B cell (primary cell): ENCODE measurements at regions not wholly inside any gene's neighbourhood (a gene's known extent, or its start where the extent isn't known, plus 50 kb on each side); places are given as distances from the start of the nearest gene placed in this dataset.

Experiments
- ATAC-seq: fragments of 200-7000 bp; cut with Tn5 transposase; one replicate; pipeline ENCODE4 v1.10.0; 2021; ENCODE audit warnings: low read depth, mild to moderate bottlenecking, moderate number of reproducible peaks, moderate library complexity
- CTCF ChIA-PET: fragments of 350-600 bp; sonication (Branson Sonifier 250); formaldehyde crosslinking; loops from one replicate; lab custom pipeline; 2021; ENCODE audit warnings: antibody characterized with exemption, inconsistent platforms; lab: Charles Lee
- POLR2A ChIA-PET: fragments of 350-600 bp; sonication (Branson Sonifier 250); formaldehyde crosslinking; loops from one replicate; lab custom pipeline; 2021; ENCODE audit warnings: antibody characterized with exemption; lab: Charles Lee
- DNase-seq: peaks from one replicate; pipeline ENCODE4 v3.0.0; 2013
- H2AFZ ChIP-seq: 2 replicates; pipeline ENCODE4 v1.6.1; 2012; ENCODE audit warnings: mild to moderate bottlenecking, low read depth, low read length; ENCODE audit not compliant: insufficient read depth, poor library complexity, severe bottlenecking
- H3K27ac ChIP-seq, 2 donors: 1 replicate in 1 of 2; 2 replicates in 1 of 2; pipeline ENCODE4 v1.5.1; 2012 to 2013; ENCODE audit warnings: low read length in 2 of 2, mild to moderate bottlenecking in 2 of 2, moderate library complexity in 1 of 2
- H3K27me3 ChIP-seq, 4 experiments: fragments of 200-600 bp in 1 of 4; sonication (generic) in 1 of 4; replicated peaks in 1 of 4; 1 replicate in 2 of 4; 2 replicates in 2 of 4; pipeline versions ENCODE4 v1.6.1 to v1.7.0; 2013 to 2016; ENCODE audit warnings: low read length in 3 of 4, mild to moderate bottlenecking in 2 of 4, mixed read lengths in 1 of 4, moderate library complexity in 1 of 4; ENCODE audit not compliant: insufficient read depth in 4 of 4, control insufficient read depth in 3 of 4; ENCODE audit errors: control extremely low read depth in 1 of 4
- H3K36me3 ChIP-seq, 2 experiments: replicated peaks in 1 of 2; 1 replicate in 1 of 2; 2 replicates in 1 of 2; pipeline versions ENCODE4 v1.6.1 to v1.7.1; 2013; ENCODE audit warnings: low read length in 1 of 2; ENCODE audit not compliant: insufficient read depth in 2 of 2, control insufficient read depth in 1 of 2; ENCODE audit errors: control extremely low read depth in 1 of 2, extremely low read depth in 1 of 2
- H3K4me1 ChIP-seq, 2 donors: fragments of 200-600 bp in 1 of 2; sonication (generic) in 1 of 2; 1 replicate in 1 of 2; 2 replicates in 1 of 2; pipeline versions ENCODE4 v1.5.1 to v1.6.1; 2013 to 2017; ENCODE audit warnings: low read length in 2 of 2; ENCODE audit not compliant: control insufficient read depth in 2 of 2, insufficient read depth in 2 of 2
- H3K4me2 ChIP-seq: replicated peaks from 2 replicates; pipeline ENCODE3; 2012; ENCODE audit warnings: mild to moderate bottlenecking, low read depth, low read length; ENCODE audit not compliant: poor library complexity, severe bottlenecking
- H3K4me3 ChIP-seq, 5 experiments: fragments of 200-600 bp in 1 of 5; sonication (generic) in 1 of 5; 1 replicate in 3 of 5; 2 replicates in 2 of 5; pipeline versions ENCODE4 v1.5.1 to v1.7.0; 2011 to 2016; ENCODE audit warnings: low read length in 4 of 5, mild to moderate bottlenecking in 4 of 5, low read depth in 2 of 5, control low read depth in 1 of 5, moderate library complexity in 1 of 5; ENCODE audit not compliant: insufficient read depth in 1 of 5; ENCODE audit errors: control extremely low read depth in 1 of 5, extremely low read depth in 1 of 5
- H3K79me2 ChIP-seq: fragments of 200-600 bp; sonication (generic); one replicate; pipeline ENCODE4 v1.6.0; 2016; ENCODE audit warnings: low read length; ENCODE audit not compliant: control insufficient read depth, insufficient read depth
- H3K9ac ChIP-seq: fragments of 200-600 bp; sonication (generic); 2 replicates; pipeline ENCODE4 v1.6.1; 2017; ENCODE audit warnings: mild to moderate bottlenecking, low read length, moderate library complexity
- H3K9me3 ChIP-seq, 3 donors: one replicate each; pipeline versions ENCODE4 v1.6.1 to v1.7.1; 2013; ENCODE audit warnings: low read length in 2 of 3; ENCODE audit not compliant: control insufficient read depth in 2 of 3, insufficient read depth in 1 of 3; ENCODE audit errors: control extremely low read depth in 1 of 3
- H4K20me1 ChIP-seq: 2 replicates; pipeline ENCODE4 v1.6.0; 2012; ENCODE audit warnings: mild to moderate bottlenecking, low read length; ENCODE audit not compliant: insufficient read depth, control insufficient read depth, poor library complexity, severe bottlenecking
- H3K27ac Mint-ChIP-seq: one replicate; pipeline ENCODE4 v1.8.0; 2021; ENCODE audit warnings: mixed read lengths
- H3K27me3 Mint-ChIP-seq: one replicate; pipeline ENCODE4 v1.8.0; 2021; ENCODE audit warnings: mixed read lengths
- H3K4me1 Mint-ChIP-seq: one replicate; pipeline ENCODE4 v1.8.0; 2021; ENCODE audit warnings: mixed read lengths
- H3K4me3 Mint-ChIP-seq: one replicate; pipeline ENCODE4 v1.8.0; 2021; ENCODE audit warnings: mixed read lengths
- H3K9me3 Mint-ChIP-seq: one replicate; pipeline ENCODE4 v1.8.0; 2022; ENCODE audit warnings: mixed read lengths; ENCODE audit not compliant: insufficient read depth
- CTCF ChIP-seq: fragments of 200-600 bp; IDR thresholded peaks from one replicate; pipeline ENCODE4 v1.8.0; 2022; ENCODE audit warnings: antibody characterized with exemption, mild to moderate bottlenecking
- EZH2 ChIP-seq: IDR thresholded peaks from 2 replicates; pipeline ENCODE4 v1.6.1; 2012; ENCODE audit warnings: borderline replicate concordance, low read depth, mild to moderate bottlenecking, moderate library complexity, low read length; ENCODE audit not compliant: insufficient read depth, poor library complexity, severe bottlenecking
- WGBS: methylation state at CpG from one replicate; pipeline ENCODE4 v1.1.5; 2013; ENCODE audit warnings: missing lambda C conversion rate; ENCODE audit not compliant: insufficient coverage; 5-methylcytosine and 5-hydroxymethylcytosine counted together
- intact Hi-C: fragments of 100-400 bp; cut with micrococcal nuclease; formaldehyde crosslinking; loops from one replicate; pipeline ENCODE4 v1.10.0; 2022

- Mint-ChIP-seq H3K4me1 (no peaks in the 10 kb centered on the region), H3K4me3 (no peak overlapping the region), H3K27ac (no peak overlapping the region), H3K27me3 (no peaks in the 10 kb centered on the region), H3K9me3 (no peaks in the 10 kb centered on the region)
- Histone ChIP-seq H3K27me3 (no peaks in the 10 kb centered on the region), H3K79me2 (no peaks in the 10 kb centered on the region), H3K4me1 (no peaks in the 10 kb centered on the region), H3K4me2 (no peak overlapping the region), H4K20me1 (no peaks in the 10 kb centered on the region), H3K9ac (no peak overlapping the region), H3K36me3 (no peaks in the 10 kb centered on the region), H3K4me3 (no peak overlapping the region), H3K27ac (no peak overlapping the region), H3K9me3 (no peaks in the 10 kb centered on the region), H2AFZ (no peak overlapping the region)
- 100% methylated on average over 2 of the region's 4 CpGs for WGBS
- CTCF ChIA-PET = no interaction called here
- DNase-seq (no peak), ATAC-seq (no peak)
- POLR2A ChIA-PET = no interaction called here
- TF ChIP-seq EZH2 (no peak), CTCF (no peak)
- intact Hi-C loops = no loop called here
These were observed 794.8 kb upstream of the LCORL start for GRCh38 chr4:18816228-18816895.

- no peak overlapping the region for H3K4me3 ChIP-seq
- ChIA-PET POLR2A (no interaction called here), CTCF (no interaction called here)
- TF ChIP-seq EZH2 (no peak), CTCF (no peak)
- no peaks in the 10 kb centered on the region for H3K4me1 Mint-ChIP-seq
- no peaks in the 10 kb centered on the region for H3K36me3 ChIP-seq
- H3K27ac Mint-ChIP-seq = no peak overlapping the region
- no peak overlapping the region for H2AFZ ChIP-seq
- DNase-seq (no peak), ATAC-seq (no peak)
- H3K9ac ChIP-seq = no peak overlapping the region
- H3K4me1 ChIP-seq = no peaks in the 10 kb centered on the region
- H3K9me3 Mint-ChIP-seq = no peaks in the 10 kb centered on the region
- H3K4me2 ChIP-seq = no peak overlapping the region
- H3K79me2 ChIP-seq = no peaks in the 10 kb centered on the region
- no peaks in the 10 kb centered on the region for H4K20me1 ChIP-seq
- H3K27me3 Mint-ChIP-seq = no peaks in the 10 kb centered on the region
- intact Hi-C loops = no loop called here
- H3K9me3 ChIP-seq = no peaks in the 10 kb centered on the region
- H3K27ac ChIP-seq = no peak overlapping the region
- 83% methylated on average over 3 of the region's 3 CpGs for WGBS
- no peak overlapping the region for H3K4me3 Mint-ChIP-seq
- H3K27me3 ChIP-seq = no peaks in the 10 kb centered on the region
These were observed 794.2 kb upstream of the LCORL start for GRCh38 chr4:18815779-18816173.
